ENCODE measurements at regions not wholly inside any gene's neighbourhood (a gene's known extent, or its start where the extent isn't known, plus 50 kb on each side); places are given as distances from the start of the nearest gene placed in this dataset.

GRCh38 chr7:13333371-13333770 is 645.9 kb downstream of the ARL4A start:
- ATAC-seq = no peak
- H3K36me3 ChIP-seq (ENCODE audit: insufficient read depth in 1 of 2, low read depth in 1 of 2) = no peaks in the 10 kb centered on the region
- H3K9me3 ChIP-seq = no peaks in the 10 kb centered on the region
- H3K4me1 ChIP-seq = no peaks in the 10 kb centered on the region
- no peak for DNase-seq
- WGBS, 3 donors = 67 to 74% (median 69%) methylated on average over 1 of the region's 1 CpG
- no peak overlapping the region for H3K4me3 ChIP-seq
- no peak for TF ChIP-seq CTCF (IDR thresholded peaks at IDR 0.05)
- no peak overlapping the region for H3K27ac ChIP-seq
- H3K27me3 ChIP-seq (ENCODE audit: insufficient read depth in 3 of 3, low read length in 2 of 3) = no peaks in the 10 kb centered on the region
- intact Hi-C loops (cut with DNase I) = no loop called here

GRCh38 chr7:13336227-13336626 is 648.8 kb downstream of the ARL4A start:
- ATAC-seq (no peak), DNase-seq (no peak)
- H3K27me3 ChIP-seq (ENCODE audit: insufficient read depth in 3 of 3, low read length in 2 of 3) = no peaks in the 10 kb centered on the region
- no peak for TF ChIP-seq CTCF (IDR thresholded peaks at IDR 0.05)
- no peaks in the 10 kb centered on the region for H3K9me3 ChIP-seq
- no peaks in the 10 kb centered on the region for H3K36me3 ChIP-seq (ENCODE audit: insufficient read depth in 1 of 2, low read depth in 1 of 2)
- H3K4me1 ChIP-seq = no peaks in the 10 kb centered on the region
- no peak overlapping the region for H3K4me3 ChIP-seq
- no peak overlapping the region for H3K27ac ChIP-seq
- WGBS, 3 donors = 74 to 82% (median 76%) methylated on average over 4 of the region's 4 CpGs
- intact Hi-C loops (cut with DNase I) = no loop called here

GRCh38 chr7:13352677-13353076 is 636.8 kb downstream of the ETV1 start:
- H3K36me3 ChIP-seq (ENCODE audit: insufficient read depth in 1 of 2, low read depth in 1 of 2) = no peaks in the 10 kb centered on the region
- H3K27me3 ChIP-seq (ENCODE audit: insufficient read depth in 3 of 3, low read length in 2 of 3) = no peaks in the 10 kb centered on the region
- 48 to 67% (median 57%) methylated on average over 1 of the region's 1 CpG for WGBS, 3 donors
- intact Hi-C loops (cut with DNase I) = no loop called here
- H3K27ac ChIP-seq = no peak overlapping the region
- H3K9me3 ChIP-seq = no peaks in the 10 kb centered on the region
- H3K4me1 ChIP-seq = no peaks in the 10 kb centered on the region
- no peak overlapping the region for H3K4me3 ChIP-seq
- no peak for TF ChIP-seq CTCF (IDR thresholded peaks at IDR 0.05)
- DNase-seq (no peak), ATAC-seq (no peak)

GRCh38 chr7:13359656-13360055 is 629.8 kb downstream of the ETV1 start:
- intact Hi-C loops (cut with DNase I) = no loop called here
- no peak for DNase-seq
- TF ChIP-seq CTCF (IDR thresholded peaks at IDR 0.05) = no peak
- H3K9me3 ChIP-seq = no peaks in the 10 kb centered on the region
- H3K36me3 ChIP-seq (ENCODE audit: insufficient read depth in 1 of 2, low read depth in 1 of 2) = no peaks in the 10 kb centered on the region
- H3K27me3 ChIP-seq (ENCODE audit: insufficient read depth in 3 of 3, low read length in 2 of 3) = no peaks in the 10 kb centered on the region
- no peak overlapping the region for H3K27ac ChIP-seq
- WGBS, 3 donors = 74 to 88% (median 86%) methylated on average over 7 to 10 of the region's 10 CpGs
- no peaks in the 10 kb centered on the region for H3K4me1 ChIP-seq
- H3K4me3 ChIP-seq = no peak overlapping the region
- ATAC-seq = no peak

- 90 to 95% (median 95%) methylated on average over 1 of the region's 1 CpG for WGBS, 3 donors
- Histone ChIP-seq H3K36me3 (ENCODE audit: insufficient read depth in 1 of 2, low read depth in 1 of 2) (no peaks in the 10 kb centered on the region), H3K4me1 (no peaks in the 10 kb centered on the region), H3K27me3 (ENCODE audit: insufficient read depth in 3 of 3, low read length in 2 of 3) (no peaks in the 10 kb centered on the region), H3K27ac (no peak overlapping the region), H3K4me3 (no peak overlapping the region), H3K9me3 (no peaks in the 10 kb centered on the region)
- intact Hi-C loops (cut with DNase I) = no loop called here
- ATAC-seq = no peak
- TF ChIP-seq CTCF (IDR thresholded peaks at IDR 0.05) = no peak
- DNase-seq = no peak
Measured at GRCh38 chr7:13386741-13387140, 602.7 kb downstream of the ETV1 start.

All from psoas muscle (tissue), 7 donors.